NCI-H2107 treated with DMSO at 0.1 percent for 48 hours (cell line): ENCODE measurements at regions not wholly inside any gene's neighbourhood (a gene's known extent, or its start where the extent isn't known, plus 50 kb on each side); places are given as distances from the start of the nearest gene placed in this dataset.

Source experiments
- DNase-seq: peaks from one replicate; lab custom pipeline; 2025; ENCODE audit not compliant: unreplicated experiment; lab: John Stamatoyannopoulos, UW

GRCh38 chr7:137172105-137172590 lies 171.4 kb downstream of the PTN start:
- no peak for DNase-seq

GRCh38 chr7:137169282-137169698 lies 174.2 kb downstream of the PTN start:
- DNase-seq = peak; percentile 89

- DNase-seq = no peak
These were observed 175.9 kb downstream of the PTN start for GRCh38 chr7:137167609-137168008.

DNA sequence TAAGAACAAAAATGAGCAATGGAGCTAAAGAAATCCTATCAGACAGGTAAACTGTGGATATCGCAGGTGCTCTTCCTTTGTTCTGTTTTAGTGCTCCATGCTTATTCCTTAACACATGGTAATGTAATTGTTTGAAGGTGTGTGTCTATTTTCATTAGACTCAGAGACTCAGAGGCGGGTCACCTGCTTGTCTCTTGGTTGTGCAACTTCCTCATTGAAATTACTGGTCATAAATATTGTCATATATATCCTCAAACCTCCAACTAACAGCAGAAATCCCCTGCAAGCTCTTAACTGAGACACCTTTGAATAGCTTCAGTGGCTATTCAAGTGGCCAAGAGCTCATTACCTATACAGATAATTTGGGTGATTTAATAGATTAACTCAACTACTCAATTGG lies 177.2 kb downstream of the PTN start:
- DNase-seq = no peak

DNA sequence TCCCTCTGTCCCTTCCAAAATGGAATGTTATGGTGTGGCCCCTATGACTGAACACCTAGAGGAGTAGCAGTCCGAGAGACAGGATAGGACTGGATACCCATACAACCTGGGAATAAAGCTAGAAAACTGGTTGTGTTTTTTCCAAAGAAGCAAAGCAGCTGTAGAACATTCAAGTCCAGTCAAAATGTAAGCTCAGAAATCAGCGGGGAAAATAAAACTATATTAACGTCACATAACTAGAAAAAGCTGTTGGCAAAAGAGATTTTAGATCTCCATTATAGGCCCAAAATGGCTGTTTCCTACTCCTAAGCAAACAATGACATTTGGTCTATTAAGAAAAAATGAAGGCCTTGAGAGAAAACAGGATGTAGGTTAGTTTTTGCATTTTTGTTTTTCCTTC lies 177.7 kb downstream of the PTN start:
- DNase-seq = no peak

DNA sequence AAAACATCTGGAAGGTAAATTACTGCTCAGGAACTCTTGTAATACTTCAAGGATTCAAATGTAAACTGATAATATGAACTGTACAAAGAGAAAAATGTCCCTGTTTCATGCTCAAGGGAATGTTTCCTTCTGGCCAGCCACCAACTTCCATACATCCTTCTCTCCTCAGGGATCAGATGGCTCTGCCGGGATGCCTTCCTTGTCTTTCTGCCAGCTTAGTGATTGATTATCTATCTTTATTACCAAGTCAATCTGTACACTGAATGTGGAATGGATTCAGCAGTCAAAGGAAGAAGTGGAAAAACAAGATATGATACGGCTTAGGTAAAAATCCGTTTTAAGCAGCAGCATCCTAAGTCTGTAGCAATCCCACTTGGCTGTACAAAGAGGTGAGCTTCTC lies 178.3 kb downstream of the PTN start:
- DNase-seq = no peak

- no peak for DNase-seq
These were observed 179.3 kb downstream of the PTN start for GRCh38 chr7:137164251-137164650.

DNA sequence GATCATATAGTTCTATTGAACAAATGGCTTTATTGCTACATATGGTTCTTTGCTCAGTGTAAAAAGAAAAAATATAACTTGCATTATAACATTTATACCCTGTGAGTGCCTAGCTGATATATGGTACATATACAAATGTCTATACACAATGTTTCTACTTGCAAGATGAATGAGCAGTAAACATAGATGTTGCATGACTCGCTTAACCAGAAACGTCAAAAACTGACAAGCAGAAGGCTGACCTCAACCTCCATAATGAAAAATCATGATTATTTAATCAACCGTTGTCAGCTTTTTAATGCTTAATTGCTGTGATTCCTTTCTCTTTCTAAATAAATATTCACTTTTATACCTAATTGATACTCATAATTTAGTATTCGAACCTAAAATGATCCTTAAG lies 183.3 kb downstream of the PTN start:
- no peak for DNase-seq

- DNase-seq = no peak
These were observed 186.3 kb downstream of the PTN start for GRCh38 chr7:137157256-137157655.

- no peak for DNase-seq
These were observed 191.9 kb downstream of the PTN start for GRCh38 chr7:137151690-137152052.

GRCh38 chr7:137151041-137151689 lies 192.4 kb downstream of the PTN start:
- DNase-seq = no peak

GRCh38 chr7:137147338-137147720 lies 196.2 kb downstream of the PTN start:
- DNase-seq = no peak

DNA sequence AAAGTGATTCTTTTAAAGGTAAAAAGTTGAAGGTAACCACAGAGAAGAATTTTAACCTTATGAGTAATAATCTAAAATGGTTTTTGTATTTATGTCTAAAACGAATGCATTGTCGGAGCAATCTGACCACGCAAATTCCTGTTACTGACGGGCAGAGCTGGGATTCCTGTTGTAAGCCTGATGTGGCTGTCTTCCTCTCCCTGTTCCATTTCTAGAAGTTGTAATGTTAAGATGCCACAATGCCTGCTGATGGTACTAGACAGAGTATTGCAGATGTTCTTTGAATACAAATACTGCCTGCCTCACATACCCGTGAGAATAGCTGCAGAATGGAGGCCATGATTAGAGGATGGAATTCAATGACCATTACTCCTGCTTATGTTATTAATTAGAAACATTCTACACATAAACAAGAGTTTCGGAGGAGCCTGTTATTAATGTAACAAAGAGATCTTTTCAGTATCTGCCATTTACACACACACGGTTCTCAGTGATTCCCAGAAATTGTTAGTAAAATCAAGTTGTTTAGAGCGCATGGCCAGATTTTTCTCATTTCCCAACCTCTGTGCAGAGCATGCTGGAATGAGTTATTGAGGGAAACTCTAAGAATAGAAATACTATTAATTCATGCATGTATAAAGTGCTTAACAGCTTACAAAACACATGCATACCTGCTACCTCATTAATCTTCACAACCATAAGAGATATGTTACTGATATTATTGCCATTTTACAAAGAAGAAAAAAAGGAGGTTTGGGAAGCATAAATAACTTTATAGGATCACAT lies 196.8 kb downstream of the PTN start:
- DNase-seq = no peak

GRCh38 chr7:137146012-137146455 lies 197.5 kb downstream of the PTN start:
- no peak for DNase-seq

- no peak for DNase-seq
These were observed 201.2 kb downstream of the PTN start for GRCh38 chr7:137142376-137142775.

- DNase-seq = no peak
These were observed 207.7 kb downstream of the PTN start for GRCh38 chr7:137135654-137136350.

GRCh38 chr7:137130751-137131158 lies 212.8 kb downstream of the PTN start:
- no peak for DNase-seq

GRCh38 chr7:137129025-137129424 lies 214.5 kb downstream of the PTN start:
- DNase-seq = no peak

DNA sequence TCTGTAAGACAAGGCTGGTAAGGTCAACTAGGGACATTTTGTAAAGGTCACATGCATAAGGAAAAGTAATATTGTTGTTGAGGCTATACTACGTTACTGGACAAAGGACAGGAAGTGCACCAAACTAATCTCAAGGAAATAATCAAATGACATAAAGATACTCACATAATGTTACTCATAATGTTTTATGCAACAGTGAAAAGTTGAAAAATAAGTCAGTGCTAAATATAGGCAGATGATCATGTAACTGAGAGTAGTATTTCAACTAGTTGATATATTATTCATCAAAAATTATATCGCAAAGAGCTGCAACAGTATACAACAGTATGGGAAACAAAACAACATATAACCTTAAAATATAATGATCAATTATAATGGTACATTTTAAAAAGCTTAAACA lies 215.7 kb downstream of the PTN start:
- no peak for DNase-seq

DNA sequence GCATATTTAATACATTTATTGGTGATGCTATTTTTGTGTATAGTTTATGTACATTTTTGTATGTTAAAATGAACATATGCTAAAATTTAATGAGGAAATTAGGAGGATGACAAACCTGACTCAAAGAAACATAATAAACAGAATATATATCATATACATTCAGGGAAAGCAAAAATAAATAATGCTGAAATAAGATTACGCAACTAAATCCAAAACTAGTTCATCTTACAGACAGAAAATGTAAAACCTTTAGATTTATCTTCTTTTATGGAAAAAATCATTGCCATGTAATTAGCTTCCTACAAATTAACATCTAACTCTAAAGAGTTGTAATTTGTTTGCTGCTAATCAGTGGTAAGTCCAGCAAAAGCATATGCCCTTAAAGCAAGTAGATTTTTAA lies 216.5 kb downstream of the PTN start:
- DNase-seq = no peak

DNA sequence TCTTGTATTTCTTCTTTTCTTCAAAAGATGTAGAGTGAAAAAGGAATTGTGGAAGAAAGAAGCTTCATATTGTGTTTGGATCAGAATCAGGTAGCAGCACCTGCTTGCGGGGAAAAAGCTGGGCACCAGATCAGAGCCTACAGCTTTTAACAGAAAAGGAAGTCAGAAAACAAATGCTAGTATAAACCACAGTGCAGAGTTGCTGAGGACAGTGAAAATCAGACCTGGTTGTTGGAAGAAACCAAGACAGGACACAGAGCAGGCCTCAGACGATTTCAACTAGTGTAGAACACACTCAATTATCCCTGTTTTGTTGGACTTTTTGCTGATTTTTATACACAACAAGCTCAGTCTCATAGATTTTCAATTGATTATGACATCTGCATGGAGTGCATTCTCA lies 221.4 kb downstream of the PTN start:
- DNase-seq = no peak

DNA sequence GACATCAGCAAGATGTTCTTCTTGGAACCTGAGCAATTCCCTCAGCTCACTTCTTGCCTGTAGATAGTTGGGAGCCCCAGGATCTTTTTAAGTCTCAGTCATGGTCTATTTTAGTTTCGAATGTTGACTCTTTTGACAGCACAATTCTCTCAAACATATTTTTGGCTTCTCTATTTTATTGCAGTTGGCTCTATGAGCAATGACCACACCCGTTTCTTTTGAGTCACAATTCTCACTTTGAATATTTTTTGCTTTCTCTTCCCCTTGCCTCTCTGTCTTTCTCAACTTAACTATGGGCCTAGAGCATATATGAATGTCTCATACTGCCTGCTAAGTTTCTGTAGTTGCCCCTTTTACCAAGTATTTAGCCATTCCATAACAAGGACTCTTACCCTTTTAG lies 222.8 kb downstream of the PTN start:
- DNase-seq = no peak
